GM10266 (cell line): ENCODE measurements at regions not wholly inside any gene's neighbourhood (a gene's known extent, or its start where the extent isn't known, plus 50 kb on each side); places are given as distances from the start of the nearest gene placed in this dataset.

Experiments used
- DNase-seq: peaks from one replicate; pipeline ENCODE4 v3.0.0; 2012; ENCODE audit errors: extremely low spot score
- CTCF ChIP-seq: IDR thresholded peaks from 2 replicates; pipeline ENCODE4 v1.5.1; 2012; ENCODE audit warnings: mild to moderate bottlenecking, low read depth; ENCODE audit not compliant: control insufficient read depth, insufficient read depth; ENCODE audit errors: missing control alignments

GRCh38 chr10:69749178-69750010, 52.3 kb upstream of the COL13A1 start:
- no peak for TF ChIP-seq CTCF
- no peak for DNase-seq

- no peak for DNase-seq
- TF ChIP-seq CTCF: no peak
Observed at GRCh38 chr10:69750011-69750373, 51.7 kb upstream of the COL13A1 start.

- no peak for TF ChIP-seq CTCF
- no peak for DNase-seq
Observed at GRCh38 chr10:69750725-69751124, 51.0 kb upstream of the COL13A1 start.

- no peak for DNase-seq
- no peak for TF ChIP-seq CTCF
Observed at GRCh38 chr10:69751214-69751613, 50.5 kb upstream of the COL13A1 start.
